Forelimb muscle (tissue), 1 donor: ENCODE measurements at regions not wholly inside any gene's neighbourhood (a gene's known extent, or its start where the extent isn't known, plus 50 kb on each side); places are given as distances from the start of the nearest gene placed in this dataset.
"Not testable (repeated sequence)": the region's sequence is repeated elsewhere in the genome, so short reads cannot be mapped to it uniquely, and the experiment has no call there.

Experiments
- DNase-seq: peaks from one replicate; pipeline ENCODE4 v3.0.0-alpha.2; 2013; ENCODE audit warnings: low read depth

- no peak for DNase-seq
Measured at GRCh38 chr18:47728921-47729320, 201.5 kb downstream of the SMAD2 start.

- no peak for DNase-seq
Measured at GRCh38 chr18:47727409-47727808, 203.1 kb downstream of the SMAD2 start.

- no peak for DNase-seq
Measured at GRCh38 chr18:47726550-47726949, 203.9 kb downstream of the SMAD2 start.

GRCh38 chr18:47725656-47726055, 204.8 kb downstream of the SMAD2 start:
- no peak for DNase-seq

- no peak for DNase-seq
Measured at GRCh38 chr18:47724186-47724975, 206.1 kb downstream of the SMAD2 start.

GRCh38 chr18:47721876-47722275, 208.6 kb downstream of the SMAD2 start:
- DNase-seq = no peak

GRCh38 chr18:47720741-47721140, 209.7 kb downstream of the SMAD2 start:
- no peak for DNase-seq

GRCh38 chr18:47719096-47719780, 211.2 kb downstream of the SMAD2 start:
- no peak for DNase-seq

GRCh38 chr18:47718646-47719045, 211.8 kb downstream of the SMAD2 start:
- no peak for DNase-seq

GRCh38 chr18:47717257-47717656, 213.2 kb downstream of the SMAD2 start:
- DNase-seq = no peak

GRCh38 chr18:47716632-47717185, 213.8 kb downstream of the SMAD2 start:
- DNase-seq = no peak

- DNase-seq = no peak
Measured at GRCh38 chr18:47710451-47710850, 220.0 kb downstream of the SMAD2 start.

GRCh38 chr18:47709556-47709955, 220.9 kb downstream of the SMAD2 start:
- DNase-seq = no peak

GRCh38 chr18:47708206-47708605, 222.3 kb downstream of the SMAD2 start:
- DNase-seq = no peak

GRCh38 chr18:47701134-47701533, 229.3 kb downstream of the SMAD2 start:
- no peak for DNase-seq

- no peak for DNase-seq
Measured at GRCh38 chr18:47696870-47697269, 233.6 kb downstream of the SMAD2 start.

- no peak for DNase-seq
Measured at GRCh38 chr18:47691611-47692010, 238.8 kb downstream of the SMAD2 start.

GRCh38 chr18:47690778-47691177, 239.7 kb downstream of the SMAD2 start:
- DNase-seq = not testable (repeated sequence)

GRCh38 chr18:47689371-47689770, 241.1 kb downstream of the SMAD2 start:
- no peak for DNase-seq

- DNase-seq = no peak
Measured at GRCh38 chr18:47686806-47687205, 243.7 kb downstream of the SMAD2 start.

GRCh38 chr18:47683774-47684173, 246.7 kb downstream of the SMAD2 start:
- DNase-seq = no peak

- DNase-seq = no peak
Measured at GRCh38 chr18:47682876-47683275, 247.6 kb downstream of the SMAD2 start.

- no peak for DNase-seq
Measured at GRCh38 chr18:47680488-47680887, 250.0 kb downstream of the SMAD2 start.
